HL-60 (cell line): ENCODE measurements at regions not wholly inside any gene's neighbourhood (a gene's known extent, or its start where the extent isn't known, plus 50 kb on each side); places are given as distances from the start of the nearest gene placed in this dataset.

ENCODE experiments used
- DNase-seq, 2 experiments: peaks; one replicate each; pipeline ENCODE4 v3.0.0-alpha.2; 2010 to 2020; ENCODE audit warnings: low read depth in 1 of 2, low spot score in 1 of 2
- H3K27ac ChIP-seq: fragments of 250-450 bp; sonication (Bioruptor Pico); replicated peaks from 2 replicates; pipeline ENCODE4 v1.5.1; 2020; ENCODE audit warnings: mild to moderate bottlenecking, moderate library complexity
- H3K27me3 ChIP-seq: fragments of 250-450 bp; sonication (Bioruptor Pico); 2 replicates; pipeline ENCODE4 v1.5.1; 2021; ENCODE audit warnings: mild to moderate bottlenecking, moderate library complexity; ENCODE audit not compliant: insufficient read depth, poor library complexity, severe bottlenecking
- H3K4me3 ChIP-seq: replicated peaks from 2 replicates; pipeline ENCODE4 v1.5.1; 2011; ENCODE audit warnings: mild to moderate bottlenecking, control low read depth, low read length; ENCODE audit not compliant: insufficient read depth
- CTCF ChIP-seq: IDR thresholded peaks from one replicate; pipeline ENCODE4 v1.5.1; 2011; ENCODE audit warnings: low read length, control low read depth, inconsistent platforms; ENCODE audit not compliant: insufficient read depth
- GABPA ChIP-seq: IDR thresholded peaks from 2 replicates; pipeline ENCODE4 v1.6.1; 2012; ENCODE audit warnings: low read depth
- POLR2AphosphoS5 ChIP-seq: IDR thresholded peaks from 2 replicates; pipeline ENCODE4 v1.6.1; 2012; ENCODE audit warnings: low read depth
- REST ChIP-seq: IDR thresholded peaks from 2 replicates; pipeline ENCODE4 v1.6.1; 2012; ENCODE audit warnings: low read depth; ENCODE audit not compliant: insufficient replicate concordance
- SPI1 ChIP-seq: IDR thresholded peaks from 2 replicates; pipeline ENCODE4 v1.6.1; 2012; ENCODE audit warnings: low read depth, mild to moderate bottlenecking, borderline replicate concordance

- TF ChIP-seq GABPA, result no peak
- no peak for TF ChIP-seq POLR2AphosphoS5
- TF ChIP-seq CTCF, result no peak
- TF ChIP-seq SPI1, result no peak
- no peak for TF ChIP-seq REST
- DNase-seq, result no peak
- Histone ChIP-seq H3K27me3 (no peaks in the 10 kb centered on the region), H3K27ac (no peak overlapping the region), H3K4me3 (no peak overlapping the region)
Measured at GRCh38 chr21:24825348-24825747, 781.9 kb downstream of the MRPL39 start.

- TF ChIP-seq POLR2AphosphoS5 (no peak), REST (no peak), SPI1 (no peak), CTCF (no peak), GABPA (no peak)
- no peak overlapping the region for H3K4me3 ChIP-seq
- H3K27ac ChIP-seq, result no peak overlapping the region
- DNase-seq, result no peak
- H3K27me3 ChIP-seq, result no peaks in the 10 kb centered on the region
Measured at GRCh38 chr21:24824209-24824608, 783.1 kb downstream of the MRPL39 start.

GRCh38 chr21:24823247-24823646 lies 784.0 kb downstream of the MRPL39 start:
- TF ChIP-seq GABPA, result no peak
- no peak for TF ChIP-seq CTCF
- TF ChIP-seq REST, result no peak
- TF ChIP-seq POLR2AphosphoS5, result no peak
- TF ChIP-seq SPI1, result no peak
- Histone ChIP-seq H3K4me3 (no peak overlapping the region), H3K27ac (no peak overlapping the region), H3K27me3 (no peaks in the 10 kb centered on the region)
- no peak for DNase-seq
